Caki2 (cell line): ENCODE measurements at regions not wholly inside any gene's neighbourhood (a gene's known extent, or its start where the extent isn't known, plus 50 kb on each side); places are given as distances from the start of the nearest gene placed in this dataset.

ENCODE experiments used
- DNase-seq: peaks from one replicate; pipeline ENCODE4 v3.0.0-alpha.2; 2015; ENCODE audit warnings: low read depth
- in situ Hi-C: cut with HindIII; loops from 2 replicates; pipeline ENCODE4 v1.10.0; 2016; ENCODE audit warnings: low sequenced_read_pairs, low pct_unique_long_range_greater_than_20kb, mixed read lengths

DNA sequence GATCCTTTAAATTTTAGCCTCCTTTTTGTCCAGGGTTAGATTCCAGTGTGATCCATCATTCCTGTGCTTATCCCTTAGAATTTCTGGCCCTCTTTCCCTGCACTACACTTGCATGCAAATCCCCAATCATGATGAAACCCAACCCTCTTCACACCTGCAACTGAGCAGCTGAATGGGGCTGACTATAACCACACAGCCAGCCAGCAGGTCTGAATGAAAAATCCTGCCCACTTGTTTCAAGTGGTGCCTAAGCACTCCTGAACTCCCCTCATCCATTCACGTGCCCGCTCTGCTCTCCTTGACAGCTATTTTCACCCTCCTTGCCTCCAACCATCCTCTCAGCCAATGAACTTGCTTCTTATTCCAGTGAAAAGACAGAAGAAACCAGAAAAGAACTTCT is 80.5 kb upstream of the AFF3 start:
- in situ Hi-C loops, result no loop called here

DNA sequence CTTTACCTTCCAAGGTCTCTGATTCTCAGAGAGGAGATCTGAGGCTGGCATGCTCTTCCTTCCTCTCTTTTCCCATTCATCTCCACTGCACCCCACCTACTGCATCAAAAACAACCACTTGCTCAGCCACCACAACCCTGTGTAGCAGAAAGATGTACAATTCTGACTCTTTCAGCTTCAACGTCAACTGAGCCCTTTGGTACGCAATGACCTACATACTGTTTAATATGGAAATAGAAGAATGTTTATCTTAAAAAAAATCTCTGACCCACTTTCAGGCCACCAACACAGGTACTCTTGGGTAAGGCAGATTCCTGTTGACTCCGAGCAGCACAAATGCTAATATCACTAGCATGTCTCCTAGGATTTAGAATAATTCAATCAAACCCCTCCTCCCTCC is 76.2 kb upstream of the AFF3 start:
- in situ Hi-C loops, result no loop called here
- DNase-seq, result no peak

More for the DNA sequence above, 80.5 kb upstream of the AFF3 start:
- no peak for DNase-seq

DNA sequence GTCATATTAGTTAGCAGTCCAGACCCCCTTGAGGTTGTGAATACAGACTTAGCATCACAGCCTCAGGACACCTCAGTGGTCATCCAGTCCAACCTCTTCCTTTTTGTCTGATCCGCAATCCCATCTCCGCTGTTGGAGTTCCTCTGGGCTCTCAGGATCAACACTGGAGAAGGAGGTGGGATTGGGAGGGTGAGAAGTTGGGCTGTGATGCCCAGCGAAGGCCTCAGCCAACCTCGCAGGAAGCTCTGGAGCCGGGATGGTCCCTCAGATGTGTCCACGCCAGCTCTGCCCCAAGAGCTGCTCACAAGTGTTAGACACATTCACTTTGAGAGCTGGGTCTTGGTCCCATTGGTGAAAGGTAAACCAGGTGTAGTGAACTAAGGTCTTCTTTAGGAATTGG is 74.9 kb upstream of the AFF3 start:
- in situ Hi-C loops, result no loop called here
- DNase-seq, result no peak

DNA sequence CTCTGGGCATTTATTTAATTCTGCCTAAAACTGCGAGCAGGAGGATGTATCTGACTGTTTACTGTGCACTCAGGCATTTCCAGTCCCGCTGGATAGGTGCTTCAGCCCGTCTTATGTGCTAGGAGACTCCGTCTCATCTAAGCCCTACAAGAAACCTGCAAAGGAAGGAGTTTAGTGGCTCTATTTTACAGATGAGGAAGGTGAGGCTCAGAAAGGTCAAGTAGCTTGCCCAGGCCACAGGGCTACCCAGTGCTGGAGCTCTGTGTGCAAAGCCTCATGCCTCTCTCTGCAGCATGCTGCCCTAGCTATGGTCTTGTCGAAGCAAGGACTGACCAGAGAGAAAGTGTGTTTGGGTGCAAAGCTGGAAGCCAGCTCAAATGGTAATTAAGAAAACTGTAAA is 73.6 kb upstream of the AFF3 start:
- in situ Hi-C loops, result no loop called here
- no peak for DNase-seq

DNA sequence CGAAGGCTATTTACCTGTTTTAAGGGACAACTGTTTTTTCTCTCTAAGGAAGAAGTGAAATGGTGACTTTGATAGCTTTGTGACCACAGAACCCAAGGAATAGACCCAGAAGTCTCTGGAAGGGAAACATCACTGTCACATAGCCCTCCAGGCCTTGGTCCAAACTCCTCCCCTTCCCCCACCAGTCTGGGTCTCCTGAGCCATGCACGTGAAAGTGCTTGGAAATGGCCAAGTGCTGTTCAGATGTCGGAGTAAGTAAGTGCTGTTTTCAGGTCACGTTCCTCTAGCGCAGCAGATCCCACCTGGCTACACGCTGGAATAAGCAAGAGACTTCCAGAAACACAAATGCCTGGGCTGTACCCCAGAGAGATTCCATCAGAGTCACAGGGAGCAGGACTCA is 73.0 kb upstream of the AFF3 start:
- no peak for DNase-seq
- in situ Hi-C loops, result no loop called here

DNA sequence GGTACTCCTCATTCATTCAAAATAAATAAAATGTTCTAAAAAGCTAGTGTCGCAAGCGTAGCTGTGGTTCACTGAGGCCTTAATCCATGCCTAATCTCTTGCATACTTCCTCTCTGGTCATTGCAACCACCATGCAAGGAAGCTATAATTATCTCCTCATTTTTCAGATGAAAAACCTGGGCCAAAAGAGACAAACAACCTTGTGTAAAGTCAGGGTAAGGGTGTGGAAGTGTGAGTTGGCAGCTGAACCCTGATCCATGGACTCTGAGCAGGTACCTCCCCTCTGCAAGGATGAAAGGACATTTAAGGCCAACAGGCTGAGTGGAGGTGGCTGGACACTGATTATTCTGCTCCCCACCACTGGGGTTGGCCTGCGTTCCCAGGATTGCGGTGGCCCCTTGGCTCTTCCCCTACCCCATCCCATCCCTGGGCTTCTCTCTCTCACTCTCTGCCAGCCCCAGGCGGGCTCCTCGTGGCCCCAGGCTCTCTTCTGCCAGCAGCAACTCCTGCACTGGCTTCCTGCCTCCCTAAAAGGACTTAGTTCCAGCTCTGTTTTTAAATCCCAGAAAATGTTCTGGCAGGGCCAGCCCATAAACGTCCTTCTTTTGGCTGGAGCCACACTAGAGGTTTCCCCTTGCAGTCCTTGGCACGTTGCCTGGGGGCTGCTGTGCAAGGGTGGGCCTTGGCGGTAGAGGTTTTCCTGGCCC is 72.0 kb upstream of the AFF3 start:
- DNase-seq, result no peak

DNA sequence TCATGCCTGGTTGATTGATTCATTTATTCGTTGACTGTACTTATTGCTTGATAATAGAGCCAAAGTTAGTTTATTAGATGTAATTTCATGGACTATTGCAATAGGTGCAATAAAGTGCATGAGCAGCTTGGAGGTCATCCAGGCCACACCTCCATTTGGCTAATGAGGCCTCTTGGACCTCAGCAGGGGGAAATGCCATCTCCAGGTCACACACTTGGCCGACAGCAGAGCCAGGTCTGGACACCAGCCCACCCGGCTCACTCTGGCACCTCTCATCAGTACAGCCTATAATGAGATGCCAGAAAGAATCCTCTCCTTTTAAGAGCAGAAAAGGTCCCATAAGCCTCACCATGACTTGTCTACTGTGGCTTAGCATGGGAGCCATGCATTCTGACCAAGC is 71.2 kb upstream of the AFF3 start:
- in situ Hi-C loops, result no loop called here
- DNase-seq, result no peak

More for the DNA sequence above, 72.0 kb upstream of the AFF3 start:
- in situ Hi-C loops, result no loop called here

DNA sequence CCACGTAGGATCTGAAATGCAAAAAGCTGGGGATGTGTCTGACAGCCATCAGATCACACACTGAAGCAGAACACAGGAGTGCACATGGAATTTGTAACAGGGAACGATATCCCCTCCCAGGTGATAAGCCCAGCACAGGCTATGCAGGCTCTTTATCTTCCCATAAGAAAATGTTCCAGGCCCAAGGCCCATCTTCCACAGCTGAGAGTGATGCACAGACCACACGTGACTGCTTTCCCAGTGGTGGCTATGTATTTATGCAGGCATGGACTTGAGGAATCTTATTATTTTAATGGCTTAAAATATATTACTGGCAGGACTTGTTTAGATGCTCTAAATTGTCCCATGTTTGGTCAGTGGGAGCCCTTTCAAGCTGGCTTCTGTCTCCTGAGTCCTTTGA is 70.5 kb upstream of the AFF3 start:
- DNase-seq, result no peak
- in situ Hi-C loops, result no loop called here

DNA sequence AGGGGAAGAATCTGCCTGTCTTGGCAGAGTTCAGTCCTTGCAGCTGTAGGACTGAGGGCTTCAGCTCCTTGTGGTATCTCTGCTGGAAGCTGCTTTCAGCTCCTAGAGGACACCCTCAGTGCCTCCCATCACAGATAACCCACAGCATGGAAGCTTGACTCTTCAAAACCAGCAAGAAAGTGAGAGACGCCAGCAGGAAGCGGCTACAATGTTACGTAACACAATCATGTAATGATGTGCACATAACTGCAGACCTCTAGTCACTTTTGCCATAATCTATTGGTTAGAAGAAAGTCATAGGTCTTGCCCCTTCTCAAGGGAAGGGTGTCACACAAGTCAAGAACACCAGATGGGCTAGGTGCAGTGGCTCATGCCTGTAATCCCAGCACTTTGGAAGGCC is 69.1 kb upstream of the AFF3 start:
- in situ Hi-C loops, result no loop called here

DNA sequence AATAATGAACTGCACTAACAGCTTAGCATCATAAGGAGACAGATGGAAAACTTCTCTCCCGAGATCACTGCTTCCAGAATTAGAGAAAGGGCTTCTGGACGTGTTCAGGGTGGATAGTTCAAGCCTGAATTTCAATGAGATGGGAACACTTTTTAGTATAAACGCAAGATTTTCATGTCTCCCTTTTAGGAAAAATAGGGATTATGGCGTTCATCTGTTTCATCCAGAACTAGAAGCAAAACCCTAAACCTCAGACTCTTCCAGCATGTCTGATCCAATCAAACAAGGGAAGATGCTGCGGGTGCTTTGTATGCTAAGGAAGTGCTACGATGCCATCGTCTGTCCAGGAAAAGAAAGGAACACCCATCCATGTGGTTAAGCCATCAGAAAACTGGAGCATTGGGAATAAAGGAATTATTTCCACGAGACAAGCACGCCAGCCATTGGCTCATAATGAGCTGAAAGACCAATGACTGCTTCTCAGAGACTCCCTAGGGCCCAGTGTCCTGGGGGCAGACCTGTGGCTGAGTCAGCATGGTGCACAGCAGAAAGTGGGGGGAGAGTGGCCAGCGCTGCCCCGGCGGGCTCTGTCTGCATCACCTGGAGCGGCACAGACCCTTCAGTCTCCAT is 65.9 kb upstream of the AFF3 start:
- no peak for DNase-seq
- in situ Hi-C loops, result no loop called here

More for the DNA sequence above, 69.1 kb upstream of the AFF3 start:
- no peak for DNase-seq

DNA sequence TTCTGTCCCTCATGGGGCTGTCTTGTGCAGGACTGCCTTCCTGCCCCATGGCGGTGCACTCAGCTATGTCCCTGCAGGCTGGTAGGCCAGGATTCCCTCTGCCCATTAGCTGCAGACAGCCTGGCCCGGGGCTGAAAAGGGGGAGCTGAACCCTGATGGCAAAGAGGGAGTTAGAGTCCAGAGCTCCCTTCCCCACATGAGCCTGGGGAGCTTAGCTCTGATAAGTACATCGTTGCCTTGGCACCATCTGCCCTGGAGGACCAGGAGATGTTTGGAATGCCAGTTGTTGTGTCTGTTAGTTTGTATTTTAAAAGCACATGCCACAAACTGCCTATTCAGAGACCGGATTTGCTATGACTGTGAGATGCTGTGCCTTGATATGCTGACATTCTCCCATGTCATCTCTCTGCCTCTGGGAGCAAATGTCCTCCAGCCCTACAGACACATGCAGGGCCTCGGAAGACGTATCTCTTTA is 65.1 kb upstream of the AFF3 start:
- DNase-seq, result no peak
- in situ Hi-C loops, result no loop called here

DNA sequence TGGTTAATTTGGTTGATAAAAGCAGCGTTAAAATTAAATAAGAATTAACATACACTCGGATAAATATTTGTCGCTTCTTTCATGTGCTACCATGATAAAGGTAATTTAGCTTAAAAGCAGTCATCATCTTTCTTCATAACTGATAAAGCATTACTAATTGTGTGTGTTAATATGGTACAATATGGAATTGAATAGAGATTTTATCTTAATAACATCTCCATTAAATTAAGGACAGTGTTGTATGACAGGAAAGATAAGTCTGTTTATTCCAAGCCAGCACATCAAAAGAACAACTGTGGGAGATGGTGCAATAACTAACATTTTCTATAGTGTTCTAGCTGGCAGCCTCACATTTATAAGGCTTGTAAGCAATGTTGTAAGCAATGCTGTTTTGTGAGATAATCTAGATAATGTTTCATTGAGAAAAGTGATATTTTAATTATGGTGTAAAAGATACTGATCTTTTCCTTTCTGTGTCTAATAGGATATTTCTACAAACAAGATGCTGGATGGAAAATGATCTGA is 64.4 kb upstream of the AFF3 start:
- no peak for DNase-seq
- in situ Hi-C loops, result no loop called here

DNA sequence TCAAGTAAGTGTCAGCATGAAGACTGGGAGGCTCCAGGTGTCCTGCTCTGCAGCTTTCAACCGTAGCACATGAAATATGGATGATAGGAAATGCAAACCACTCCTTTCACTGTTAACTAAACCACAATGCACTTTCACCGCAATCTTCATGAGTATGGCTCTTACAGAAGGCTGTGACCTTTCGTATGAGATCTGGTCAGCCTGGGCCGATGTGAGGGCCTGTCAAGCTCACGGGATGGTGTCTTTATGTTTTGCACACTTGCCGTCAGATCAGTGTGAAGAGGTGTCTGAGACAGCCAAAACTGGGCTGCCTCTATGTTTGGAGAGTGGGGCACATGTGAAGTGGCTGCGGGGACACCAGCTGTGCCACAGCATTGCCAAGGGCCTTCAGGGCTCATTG is 62.8 kb upstream of the AFF3 start:
- no peak for DNase-seq
- in situ Hi-C loops, result no loop called here

DNA sequence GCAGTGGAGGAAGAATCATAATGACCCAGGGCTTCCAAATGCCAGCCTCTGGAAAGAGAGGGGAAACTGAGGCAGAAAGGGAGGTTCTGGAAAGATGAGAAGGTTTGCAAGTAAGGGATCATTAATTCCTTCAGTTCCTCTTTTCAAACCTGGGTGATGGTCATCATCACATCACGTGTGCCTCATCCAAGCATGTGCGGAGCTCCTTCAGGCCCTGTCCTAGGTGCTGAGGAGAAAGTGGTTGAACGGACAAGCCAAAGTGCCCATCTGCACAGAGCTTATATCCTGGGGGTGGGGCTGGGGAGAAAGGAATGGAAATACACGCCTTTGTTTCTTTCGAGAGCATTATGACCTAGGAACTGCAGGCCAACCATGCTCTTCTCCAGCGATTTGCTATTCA is 60.2 kb upstream of the AFF3 start:
- in situ Hi-C loops, result no loop called here

DNA sequence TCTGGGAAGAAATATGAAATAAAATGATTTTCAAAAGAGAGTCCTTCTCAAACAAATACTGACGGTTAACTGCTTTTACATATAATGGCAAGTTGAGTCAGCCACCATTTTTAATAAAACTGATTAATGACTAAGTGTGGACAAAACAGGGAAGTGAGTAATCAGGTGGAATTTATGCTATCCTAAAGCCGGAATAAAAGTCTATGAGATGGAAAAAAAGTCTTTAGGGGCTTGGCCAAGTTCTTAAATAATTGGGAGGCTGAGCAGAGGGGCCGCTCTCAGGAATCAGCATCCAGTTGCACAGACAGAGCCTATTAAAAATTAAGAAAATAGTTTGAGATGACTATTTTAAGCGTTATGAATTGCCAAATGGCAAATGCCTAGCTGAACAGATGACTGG is 58.6 kb upstream of the AFF3 start:
- DNase-seq, result no peak

More for the DNA sequence above, 60.2 kb upstream of the AFF3 start:
- DNase-seq, result no peak

DNA sequence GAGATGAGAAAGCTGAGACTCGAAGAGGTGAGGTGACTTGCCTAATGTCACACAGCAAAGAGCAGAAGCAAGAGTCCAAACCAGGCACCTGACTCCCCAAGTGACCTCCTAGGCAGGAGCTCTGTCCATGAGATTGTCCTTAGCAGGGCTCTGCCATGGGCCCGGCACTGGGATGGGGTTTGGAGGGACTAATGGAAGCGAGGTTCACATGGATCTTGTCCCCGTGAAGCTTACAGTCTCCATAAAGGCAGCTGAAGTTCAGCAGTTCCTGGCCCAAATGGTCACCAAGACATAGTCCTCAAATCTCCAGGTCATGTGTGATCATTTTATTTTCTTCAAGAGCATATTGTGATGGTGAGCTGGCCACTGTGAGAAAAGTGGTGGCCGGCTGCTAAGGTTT is 57.0 kb upstream of the AFF3 start:
- in situ Hi-C loops, result no loop called here
- DNase-seq, result no peak

More for the DNA sequence above, 58.6 kb upstream of the AFF3 start:
- in situ Hi-C loops, result no loop called here

DNA sequence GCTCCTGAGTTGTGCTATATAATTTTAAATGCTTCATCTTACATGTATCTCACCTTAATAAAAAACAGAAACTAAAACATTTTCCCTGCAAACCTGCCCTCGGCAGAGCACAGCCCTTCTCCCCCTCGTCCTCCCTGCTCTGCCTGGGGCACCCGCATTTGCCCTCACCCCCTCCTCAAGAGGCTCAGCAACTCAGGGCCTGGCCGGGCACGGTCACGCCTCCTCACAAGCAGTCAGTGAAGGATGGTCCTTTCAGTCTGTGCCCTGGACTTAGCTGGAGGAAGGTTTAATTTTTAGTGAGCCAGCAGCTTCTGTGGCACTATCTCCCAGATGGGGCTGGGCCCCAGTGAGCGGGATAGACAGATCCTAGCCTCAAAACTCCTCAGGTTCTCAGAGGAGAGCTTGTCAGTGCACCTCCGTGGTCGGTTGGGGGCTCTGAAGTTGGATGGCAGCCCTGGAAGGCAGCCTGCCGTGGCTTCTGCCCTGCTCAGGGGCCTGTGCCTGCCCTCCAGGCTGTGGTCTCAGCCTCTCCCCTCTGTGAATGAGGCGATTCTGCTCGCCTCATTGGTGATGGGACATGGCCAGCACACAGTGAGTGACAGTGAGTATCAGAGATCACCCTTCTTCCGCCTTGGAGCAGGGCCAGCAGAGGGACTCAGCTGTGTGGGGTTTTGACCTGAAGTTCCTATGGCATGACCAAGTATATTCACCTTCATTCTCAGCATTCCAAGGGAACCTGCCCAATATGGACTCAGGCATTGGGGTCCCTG is 56.3 kb upstream of the AFF3 start:
- DNase-seq, result peak; percentile 18

DNA sequence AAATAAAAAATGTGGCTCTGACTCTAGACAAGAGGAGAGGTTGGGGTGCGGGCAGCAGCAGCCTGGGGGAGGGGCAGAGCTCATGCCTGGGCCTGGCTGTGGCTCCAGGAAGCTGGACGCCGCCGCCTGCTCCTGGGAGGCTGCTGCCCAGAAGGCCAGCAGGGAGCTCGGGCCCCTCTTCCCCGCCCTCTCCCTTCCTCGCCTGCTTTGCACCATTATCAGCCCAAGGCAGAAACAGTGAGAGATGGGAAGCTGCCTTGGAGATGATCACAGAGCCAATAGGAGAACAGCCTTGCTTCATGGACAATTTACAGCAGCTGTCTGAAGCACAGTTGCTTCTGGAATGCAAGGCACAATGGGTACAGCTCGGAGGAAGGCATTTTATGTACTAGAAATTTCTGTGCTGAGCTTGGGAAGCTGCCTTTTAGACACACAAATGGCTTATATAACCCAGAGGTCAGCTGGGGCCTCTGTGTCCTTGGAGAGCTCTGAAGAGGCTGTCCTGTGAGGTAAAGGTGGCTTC is 55.3 kb upstream of the AFF3 start:
- in situ Hi-C loops, result no loop called here

More for the DNA sequence above, 56.3 kb upstream of the AFF3 start:
- in situ Hi-C loops, result no loop called here

More for the DNA sequence above, 55.3 kb upstream of the AFF3 start:
- no peak for DNase-seq
